T-helper 1 cell treated with Interleukin-12 subunit alpha and Interleukin-12 subunit beta and Interleukin-4 antibody, amounts not matched to agents 30 μg/mL and 1 μg/mL, for 36 hours (primary cell): ENCODE measurements at regions not wholly inside any gene's neighbourhood (a gene's known extent, or its start where the extent isn't known, plus 50 kb on each side); places are given as distances from the start of the nearest gene placed in this dataset.
"Not testable (repeated sequence)": the region's sequence is repeated elsewhere in the genome, so short reads cannot be mapped to it uniquely, and the experiment has no call there.

Source experiments
- H3K27ac Mint-ChIP-seq: one replicate; pipeline ENCODE4 v1.8.0; 2021; ENCODE audit warnings: mild to moderate bottlenecking, mixed read lengths
- H3K27me3 Mint-ChIP-seq: one replicate; pipeline ENCODE4 v1.8.0; 2021; ENCODE audit warnings: low read depth, mixed read lengths
- H3K36me3 Mint-ChIP-seq: one replicate; pipeline ENCODE4 v1.8.0; 2021; ENCODE audit warnings: low read depth, mixed read lengths
- H3K4me1 Mint-ChIP-seq: one replicate; pipeline ENCODE4 v1.8.0; 2021; ENCODE audit warnings: low read depth, mixed read lengths
- H3K4me3 Mint-ChIP-seq: one replicate; pipeline ENCODE4 v1.8.0; 2021; ENCODE audit warnings: mild to moderate bottlenecking, moderate library complexity, mixed read lengths
- H3K9me3 Mint-ChIP-seq: one replicate; pipeline ENCODE4 v1.8.0; 2021; ENCODE audit warnings: mixed read lengths

DNA sequence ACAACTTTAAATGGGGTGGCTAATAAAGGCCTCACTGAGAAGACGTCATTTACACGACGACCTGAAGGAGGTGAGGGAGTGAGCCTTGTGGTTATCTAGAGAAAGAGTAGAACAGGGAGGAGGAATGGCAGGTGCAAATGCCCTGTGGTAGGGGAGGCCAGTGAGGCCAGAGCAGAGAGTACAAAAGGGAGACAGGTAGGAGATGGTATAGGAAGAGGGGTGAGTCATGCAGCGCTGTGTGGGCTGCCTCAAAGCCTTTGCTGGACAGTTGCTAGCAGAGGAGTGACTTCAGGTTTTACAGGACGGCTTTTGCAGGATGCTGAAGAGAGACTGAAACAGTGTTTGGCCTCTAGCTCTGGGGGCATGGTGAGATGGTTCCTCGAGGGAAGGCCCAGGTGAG, 116.0 kb downstream of the IER5 start:
- Mint-ChIP-seq H3K27ac (no peak overlapping the region), H3K9me3 (no peaks in the 10 kb centered on the region), H3K4me3 (no peak overlapping the region), H3K36me3 (no peaks in the 10 kb centered on the region), H3K4me1 (no peaks in the 10 kb centered on the region), H3K27me3 (peaks cover 17% of the 10 kb centered on the region)

DNA sequence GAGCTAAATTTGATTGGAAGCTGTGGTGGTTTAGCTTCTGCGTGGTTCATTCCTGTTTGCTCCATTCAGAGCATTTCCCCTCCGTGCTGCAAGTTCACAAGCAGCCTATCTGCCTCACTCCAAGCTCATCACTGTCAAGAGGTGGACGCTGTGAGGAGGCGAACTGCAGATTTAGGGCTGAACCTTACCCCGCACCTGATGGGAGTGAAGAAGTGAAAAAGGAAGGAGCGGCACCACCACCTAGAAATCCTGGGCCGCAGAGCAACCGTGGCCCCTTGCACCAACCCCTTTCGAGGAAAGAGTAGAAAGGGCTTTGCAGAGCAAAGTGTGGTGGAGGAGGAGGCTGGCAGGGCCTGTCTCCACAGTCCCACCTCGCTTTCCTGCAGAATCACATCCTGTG, 117.4 kb downstream of the IER5 start:
- Mint-ChIP-seq H3K27me3 (peaks cover 7% of the 10 kb centered on the region), H3K4me3 (no peak overlapping the region), H3K4me1 (no peaks in the 10 kb centered on the region), H3K9me3 (no peaks in the 10 kb centered on the region), H3K36me3 (no peaks in the 10 kb centered on the region), H3K27ac (no peak overlapping the region)

DNA sequence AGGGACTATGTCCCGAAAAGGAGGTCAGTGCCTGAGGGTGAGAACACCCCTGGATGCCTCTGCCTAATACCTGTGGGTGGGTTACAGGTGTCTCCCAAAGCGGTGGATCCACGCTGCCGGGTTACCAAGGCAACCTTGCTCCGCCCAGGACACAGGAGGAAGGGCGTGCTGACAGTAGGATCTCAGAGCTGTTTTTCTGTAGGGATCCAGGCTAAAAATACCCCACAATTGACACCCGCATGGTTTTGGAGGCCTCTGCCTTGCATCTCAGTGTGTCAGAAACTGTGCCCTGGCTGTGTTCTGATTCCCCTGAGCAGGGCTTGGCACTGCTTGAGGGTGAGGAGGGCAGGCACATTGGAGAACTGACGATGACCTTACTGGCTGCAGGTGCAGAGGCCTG, 118.0 kb downstream of the IER5 start:
- Mint-ChIP-seq H3K27ac (no peak overlapping the region), H3K9me3 (no peaks in the 10 kb centered on the region), H3K36me3 (no peaks in the 10 kb centered on the region), H3K4me1 (no peaks in the 10 kb centered on the region), H3K4me3 (no peak overlapping the region), H3K27me3 (peaks cover 7% of the 10 kb centered on the region)

DNA sequence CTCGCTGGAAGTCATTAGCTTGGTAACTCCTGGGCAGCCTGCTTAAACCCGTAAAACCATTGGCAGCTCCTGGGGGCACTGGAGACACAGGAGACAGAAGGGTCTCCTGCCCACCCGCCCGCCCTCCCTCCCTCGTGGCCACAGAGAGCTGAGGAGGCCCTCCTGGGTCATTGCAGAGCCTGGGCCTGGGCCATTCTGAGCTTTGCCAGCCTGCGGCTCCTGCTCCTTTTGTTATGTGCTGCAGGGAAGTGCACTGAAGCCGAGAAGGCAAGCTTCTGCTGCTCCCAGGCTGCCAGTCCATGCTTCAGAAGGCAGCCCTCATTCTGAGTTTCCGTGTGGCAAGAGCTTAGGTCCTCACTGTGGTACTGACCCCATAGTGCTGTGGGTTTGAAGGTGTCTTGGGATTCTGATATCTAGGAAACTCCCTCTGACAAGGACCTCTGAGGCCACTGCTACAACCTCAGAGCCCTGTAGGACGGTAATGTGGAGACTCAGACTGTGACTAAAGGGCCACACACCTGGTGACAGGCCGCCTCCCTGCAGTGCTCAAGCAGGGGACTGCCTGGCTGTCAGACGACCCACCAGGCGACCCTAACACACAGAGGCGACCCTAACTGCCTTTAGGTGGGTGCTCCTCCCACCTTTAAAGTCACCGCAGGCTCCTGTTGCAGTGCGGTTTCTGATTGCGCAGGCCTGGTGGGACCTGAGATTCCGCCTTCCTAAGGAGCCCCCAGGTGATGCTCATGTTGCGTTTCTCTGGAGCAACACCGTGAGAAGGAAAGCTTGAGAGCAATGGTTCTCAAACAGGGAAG, 118.7 kb downstream of the IER5 start:
- Mint-ChIP-seq H3K4me1 (no peaks in the 10 kb centered on the region), H3K27me3 (peaks cover 7% of the 10 kb centered on the region), H3K9me3 (no peaks in the 10 kb centered on the region), H3K36me3 (no peaks in the 10 kb centered on the region), H3K27ac (no peak overlapping the region), H3K4me3 (no peak overlapping the region)

DNA sequence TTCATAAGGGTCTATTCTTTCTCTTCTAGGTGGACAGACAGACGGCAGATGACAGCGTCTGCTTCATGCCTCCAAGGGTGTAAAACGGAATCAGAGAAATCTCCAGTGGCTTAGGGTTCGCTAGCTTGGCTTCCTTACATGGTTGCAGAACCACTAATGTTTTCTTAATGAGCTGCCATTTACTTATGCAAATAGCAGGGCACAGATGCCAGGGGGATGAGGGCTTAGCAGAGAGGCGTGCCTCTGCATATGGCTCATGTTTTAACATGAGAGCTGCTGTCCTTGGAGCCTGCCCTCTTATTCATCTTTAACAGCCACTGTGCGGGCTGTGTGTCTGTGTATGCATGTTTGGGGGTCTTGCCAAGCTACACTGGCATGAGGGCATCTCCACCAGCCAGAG, 119.6 kb downstream of the IER5 start:
- H3K27ac Mint-ChIP-seq, result no peak overlapping the region
- no peaks in the 10 kb centered on the region for H3K36me3 Mint-ChIP-seq
- H3K4me3 Mint-ChIP-seq, result no peak overlapping the region
- H3K9me3 Mint-ChIP-seq, result no peaks in the 10 kb centered on the region
- H3K4me1 Mint-ChIP-seq, result no peaks in the 10 kb centered on the region
- peaks cover 7% of the 10 kb centered on the region for H3K27me3 Mint-ChIP-seq

DNA sequence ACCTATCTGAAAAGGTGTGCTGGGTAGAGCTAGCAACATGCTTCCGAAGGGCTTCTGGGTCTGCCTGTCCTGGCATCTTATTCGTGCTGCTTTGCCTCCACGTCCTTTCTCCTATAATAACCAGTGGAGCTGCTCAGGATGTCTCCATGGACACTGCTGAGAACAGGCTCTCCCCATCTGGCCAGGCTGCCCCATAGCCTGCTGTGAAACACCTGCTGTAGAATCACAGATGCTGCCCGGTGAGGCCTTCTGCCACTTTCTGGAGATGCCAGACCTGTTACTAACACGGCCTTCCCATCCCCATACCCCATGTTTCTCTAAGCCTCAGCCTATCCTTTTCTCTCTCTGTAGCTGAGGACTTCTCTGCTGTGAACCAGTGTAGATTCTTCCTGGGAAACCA, 120.5 kb downstream of the IER5 start:
- Mint-ChIP-seq H3K36me3 (no peaks in the 10 kb centered on the region), H3K9me3 (no peaks in the 10 kb centered on the region), H3K4me3 (no peak overlapping the region), H3K27ac (no peak overlapping the region), H3K27me3 (peaks cover 10% of the 10 kb centered on the region), H3K4me1 (no peaks in the 10 kb centered on the region)

DNA sequence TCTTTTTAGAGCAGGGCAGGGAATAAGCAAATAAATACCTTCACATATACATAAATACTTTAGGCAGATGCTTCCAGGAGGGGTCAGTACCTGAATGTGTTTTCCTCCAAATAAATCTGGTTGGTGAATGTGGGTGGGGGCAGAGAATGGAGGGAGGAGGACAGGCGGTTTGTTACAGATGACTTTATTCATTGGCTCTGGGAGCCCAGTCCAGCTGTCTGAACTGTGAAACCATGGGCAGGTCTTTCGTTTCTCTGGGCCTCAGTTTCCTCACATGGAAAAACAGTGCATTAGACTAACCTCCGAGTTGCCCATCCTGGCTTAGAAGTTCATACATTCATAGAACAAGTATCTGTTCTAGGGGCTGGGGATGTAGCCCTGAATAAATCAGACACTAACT, 124.6 kb downstream of the IER5 start:
- Mint-ChIP-seq H3K4me3 (no peak overlapping the region), H3K27me3 (peaks cover 3% of the 10 kb centered on the region), H3K9me3 (no peaks in the 10 kb centered on the region), H3K27ac (no peak overlapping the region), H3K36me3 (no peaks in the 10 kb centered on the region), H3K4me1 (no peaks in the 10 kb centered on the region)

DNA sequence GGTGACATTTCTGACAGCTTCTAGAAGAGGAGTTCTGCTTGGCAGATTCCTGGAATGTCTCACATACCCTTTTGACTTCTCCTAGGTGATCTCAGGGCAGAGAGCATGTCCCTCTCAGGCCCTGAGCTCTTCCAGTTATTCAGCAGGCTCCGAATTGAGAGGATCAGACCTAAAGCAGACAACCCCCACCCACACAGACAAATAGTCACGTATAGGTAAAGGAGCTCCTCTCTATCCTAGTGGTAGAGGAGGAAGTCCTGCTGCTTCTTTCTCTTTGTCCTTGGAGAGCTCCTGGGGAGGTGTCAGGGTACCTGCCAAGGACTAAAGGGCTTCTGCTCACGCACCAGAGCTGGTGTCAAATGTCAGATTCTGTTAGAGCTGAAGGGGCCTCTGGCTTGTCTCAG, 128.1 kb downstream of the IER5 start:
- H3K4me3 Mint-ChIP-seq, result no peak overlapping the region
- H3K27me3 Mint-ChIP-seq, result peaks cover 3% of the 10 kb centered on the region
- H3K36me3 Mint-ChIP-seq, result no peaks in the 10 kb centered on the region
- no peak overlapping the region for H3K27ac Mint-ChIP-seq
- no peaks in the 10 kb centered on the region for H3K9me3 Mint-ChIP-seq
- no peaks in the 10 kb centered on the region for H3K4me1 Mint-ChIP-seq

DNA sequence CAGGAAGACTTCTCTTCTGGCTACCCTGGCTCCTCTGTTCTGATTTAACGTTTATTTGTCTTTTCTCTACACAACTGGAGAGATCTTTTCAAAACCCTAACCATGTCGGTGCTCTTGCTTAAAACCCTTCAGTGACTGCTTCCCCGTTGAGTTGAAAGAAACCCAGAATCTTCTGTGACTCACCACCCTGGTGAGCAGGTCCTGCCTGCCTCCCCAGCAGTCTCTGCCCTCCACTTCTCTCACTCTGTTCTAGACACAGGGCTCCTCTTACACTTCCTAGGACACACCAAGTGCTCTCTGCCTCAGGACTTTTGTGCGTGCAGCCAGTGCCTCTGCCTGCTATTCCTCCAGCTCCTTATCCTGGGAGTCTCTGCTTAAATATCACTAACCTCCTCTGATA, 131.4 kb downstream of the IER5 start:
- H3K36me3 Mint-ChIP-seq, result no peaks in the 10 kb centered on the region
- H3K9me3 Mint-ChIP-seq, result peaks cover 9% of the 10 kb centered on the region
- no peaks in the 10 kb centered on the region for H3K4me1 Mint-ChIP-seq
- no peak overlapping the region for H3K4me3 Mint-ChIP-seq
- H3K27ac Mint-ChIP-seq, result no peak overlapping the region
- no peaks in the 10 kb centered on the region for H3K27me3 Mint-ChIP-seq

DNA sequence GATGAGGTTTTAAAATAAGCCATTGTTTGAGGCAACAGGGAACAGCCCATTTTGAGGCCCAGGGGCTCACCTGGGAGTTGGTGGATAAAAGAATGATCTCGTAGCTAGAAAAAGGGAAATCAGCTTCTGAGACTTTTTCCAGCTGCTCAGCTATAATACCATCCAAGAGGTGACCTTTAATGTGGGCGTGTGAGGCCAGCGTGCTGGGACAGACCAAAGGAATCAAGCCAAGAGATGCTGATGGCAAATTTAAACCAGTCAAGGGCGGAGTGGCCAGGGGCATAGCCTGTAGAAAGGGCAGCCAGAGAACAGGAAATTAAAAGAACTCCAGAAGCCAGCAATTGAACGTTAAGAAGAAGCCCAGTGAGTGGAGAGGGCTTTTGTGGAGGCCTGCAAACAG, 132.6 kb downstream of the IER5 start:
- H3K4me3 Mint-ChIP-seq, result no peak overlapping the region
- no peaks in the 10 kb centered on the region for H3K27me3 Mint-ChIP-seq
- no peak overlapping the region for H3K27ac Mint-ChIP-seq

DNA sequence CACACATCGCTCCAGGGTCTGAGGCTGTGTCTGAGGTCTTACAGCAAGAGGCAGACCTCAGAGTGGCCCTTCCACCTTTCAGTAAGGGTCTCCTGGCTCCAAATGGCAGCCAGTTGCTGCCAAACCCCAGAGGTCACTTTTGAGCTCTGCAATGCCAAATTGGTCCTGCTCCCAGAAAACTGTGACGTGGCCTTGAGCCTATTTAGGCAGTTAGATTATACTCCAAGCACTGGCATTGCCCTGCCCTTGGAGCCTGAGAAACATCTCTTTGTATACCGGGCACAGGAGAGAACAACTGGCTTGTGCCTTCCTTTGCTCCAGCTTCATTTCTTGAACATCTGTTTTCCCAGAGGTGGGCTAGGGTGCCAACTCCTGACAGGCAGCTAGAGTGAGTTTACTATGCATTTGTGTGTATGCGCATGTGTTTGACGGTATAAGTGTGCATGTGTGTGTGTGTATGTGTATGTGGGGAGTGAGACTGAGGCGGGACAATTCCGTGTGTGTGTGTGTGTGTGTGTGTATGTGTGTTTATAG, 134.5 kb downstream of the IER5 start:
- no peak overlapping the region for H3K4me3 Mint-ChIP-seq
- no peaks in the 10 kb centered on the region for H3K4me1 Mint-ChIP-seq
- H3K27ac Mint-ChIP-seq, result no peak overlapping the region
- no peaks in the 10 kb centered on the region for H3K36me3 Mint-ChIP-seq
- H3K9me3 Mint-ChIP-seq, result peaks cover 15% of the 10 kb centered on the region
- H3K27me3 Mint-ChIP-seq, result no peaks in the 10 kb centered on the region

More for the DNA sequence above, 132.6 kb downstream of the IER5 start:
- Mint-ChIP-seq H3K4me1 (no peaks in the 10 kb centered on the region), H3K36me3 (no peaks in the 10 kb centered on the region), H3K9me3 (peaks cover 9% of the 10 kb centered on the region)

DNA sequence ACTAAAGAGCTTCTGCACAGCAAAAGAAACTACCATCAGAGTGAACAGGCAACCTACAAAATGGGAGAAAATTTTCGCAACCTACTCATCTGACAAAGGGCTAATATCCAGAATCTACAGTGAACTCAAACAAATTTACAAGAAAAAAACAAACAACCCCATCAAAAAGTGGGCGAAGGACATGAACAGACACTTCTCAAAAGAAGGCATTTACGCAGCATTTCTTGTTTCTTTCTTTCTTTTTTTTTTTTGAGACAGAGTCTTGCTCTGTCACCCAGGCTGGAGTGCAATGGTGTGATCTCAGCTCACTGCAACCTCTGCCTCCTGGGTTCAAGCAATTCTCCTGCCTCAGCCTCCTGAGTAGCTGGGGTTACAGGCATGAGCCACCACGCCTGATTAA, 138.2 kb downstream of the IER5 start:
- H3K9me3 Mint-ChIP-seq, result peaks cover 21% of the 10 kb centered on the region
- H3K27ac Mint-ChIP-seq, H3K27me3 Mint-ChIP-seq, H3K4me3 Mint-ChIP-seq, H3K36me3 Mint-ChIP-seq, H3K4me1 Mint-ChIP-seq: not testable (repeated sequence)

DNA sequence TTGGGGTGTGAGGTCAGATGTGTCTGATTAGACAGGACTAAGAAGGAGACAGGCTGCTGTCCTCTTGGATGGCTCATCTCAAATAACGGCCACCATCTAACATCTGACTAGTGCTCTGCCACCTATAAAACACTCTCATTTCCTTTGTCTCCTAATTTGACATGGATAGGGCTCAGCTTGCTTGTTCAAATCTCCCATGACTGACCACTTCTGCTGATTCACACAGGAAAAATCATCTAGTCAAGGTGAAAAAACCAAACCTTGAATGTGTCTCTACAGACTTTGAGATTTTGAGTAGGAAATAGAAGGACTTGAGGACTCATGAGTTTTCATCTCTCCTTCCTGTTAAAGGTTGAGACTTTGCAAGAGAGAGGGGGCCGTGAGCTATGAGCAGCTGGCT, 150.6 kb downstream of the IER5 start:
- Mint-ChIP-seq H3K27ac (no peak overlapping the region), H3K27me3 (peaks cover 11% of the 10 kb centered on the region), H3K4me3 (no peak overlapping the region), H3K36me3 (no peaks in the 10 kb centered on the region), H3K9me3 (no peaks in the 10 kb centered on the region), H3K4me1 (no peaks in the 10 kb centered on the region)

DNA sequence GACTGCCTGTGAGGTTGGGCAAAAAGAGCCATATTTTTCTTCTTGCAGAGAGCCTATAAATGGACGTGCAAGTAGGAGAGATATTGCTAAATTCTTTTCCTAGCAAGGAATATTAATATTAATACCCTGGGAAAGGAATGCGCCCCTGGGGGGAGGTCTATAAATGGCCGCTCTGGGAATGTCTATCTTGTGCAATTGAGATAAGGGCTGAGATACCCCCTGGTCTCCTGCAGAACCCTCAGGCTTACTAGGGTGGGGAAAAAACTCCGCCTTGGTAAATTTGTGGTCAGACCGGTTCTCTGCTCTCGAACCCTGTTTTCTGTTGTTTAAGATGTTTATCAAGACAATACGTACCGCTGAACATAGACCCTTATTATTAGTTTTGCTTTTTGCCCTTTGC, 157.8 kb downstream of the IER5 start:
- not testable (repeated sequence) for H3K4me3 Mint-ChIP-seq, H3K27me3 Mint-ChIP-seq, H3K27ac Mint-ChIP-seq, H3K4me1 Mint-ChIP-seq, H3K36me3 Mint-ChIP-seq
- H3K9me3 Mint-ChIP-seq, result peaks cover 11% of the 10 kb centered on the region

DNA sequence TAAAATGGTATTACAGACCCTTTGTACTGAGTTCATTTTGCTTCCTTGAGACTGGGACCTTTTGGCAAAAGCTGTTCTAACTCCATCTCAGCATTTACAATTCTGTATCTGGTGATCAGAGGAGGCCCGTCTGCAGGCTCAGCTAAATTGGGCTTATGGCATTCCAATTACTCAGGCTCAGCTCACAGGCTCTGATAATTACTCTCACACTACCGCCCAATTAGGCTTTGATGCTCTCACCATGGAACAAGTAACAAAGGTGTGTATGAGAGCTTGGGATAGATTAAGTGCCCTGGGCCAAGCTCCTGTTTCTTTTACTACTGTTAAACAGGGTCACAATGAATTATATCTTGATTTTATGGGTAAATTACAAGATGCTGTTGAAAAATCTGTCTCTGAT, 159.9 kb downstream of the IER5 start:
- peaks cover 15% of the 10 kb centered on the region for H3K9me3 Mint-ChIP-seq
- not testable (repeated sequence) for H3K27me3 Mint-ChIP-seq, H3K4me1 Mint-ChIP-seq, H3K4me3 Mint-ChIP-seq, H3K36me3 Mint-ChIP-seq, H3K27ac Mint-ChIP-seq

DNA sequence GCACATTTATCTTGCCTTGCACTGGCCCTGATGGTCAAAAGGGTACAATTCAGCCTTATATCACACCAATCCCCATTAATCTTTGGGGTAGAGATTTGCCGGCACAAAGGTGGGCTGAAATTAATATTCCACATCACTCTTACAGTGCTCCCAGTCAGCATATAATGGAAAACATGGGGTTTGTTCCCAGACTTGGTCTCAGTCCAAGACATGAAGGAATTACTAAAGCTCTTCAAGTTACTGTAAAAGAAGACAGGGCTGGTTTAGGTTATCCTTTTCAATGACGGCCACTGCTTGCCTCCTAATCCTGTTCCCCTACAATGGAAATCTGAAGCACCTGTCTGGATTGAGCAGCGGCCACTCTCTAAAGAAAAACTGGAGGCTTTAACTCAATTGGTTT, 160.7 kb downstream of the IER5 start:
- Mint-ChIP-seq H3K4me3 (no peak overlapping the region), H3K9me3 (peaks cover 21% of the 10 kb centered on the region), H3K27me3 (peaks cover 4% of the 10 kb centered on the region), H3K4me1 (no peaks in the 10 kb centered on the region), H3K36me3 (no peaks in the 10 kb centered on the region), H3K27ac (no peak overlapping the region)
